Vagina (tissue), 2 donors: ENCODE measurements at regions not wholly inside any gene's neighbourhood (a gene's known extent, or its start where the extent isn't known, plus 50 kb on each side); places are given as distances from the start of the nearest gene placed in this dataset.

ENCODE experiments used
- CTCF ChIP-seq, 3 experiments: fragments of 450-650 bp in 2 of 3; fragments of 200-600 bp in 1 of 3; sonication (generic) in 1 of 3; IDR thresholded peaks; one replicate each; pipeline ENCODE4 v1.5.1; 2017 to 2019; ENCODE audit warnings: antibody characterized with exemption in 3 of 3, mild to moderate bottlenecking in 2 of 3, moderate library complexity in 2 of 3
- POLR2AphosphoS5 ChIP-seq, 2 donors: sonication (generic); formaldehyde crosslinking; IDR thresholded peaks; one replicate each; pipeline ENCODE4 v1.9.0; 2017; ENCODE audit warnings: antibody characterized with exemption in 2 of 2, mild to moderate bottlenecking in 2 of 2, low read depth in 1 of 2; ENCODE audit not compliant: insufficient read depth in 1 of 2

GRCh38 chr7:22668971-22669401 is 58.0 kb upstream of the IL6 start:
- TF ChIP-seq CTCF (IDR thresholded peaks at IDR 0.05) (no peak), POLR2AphosphoS5 (IDR thresholded peaks at IDR 0.05; ENCODE audit: insufficient read depth in 1 of 2, low read depth in 1 of 2) (no peak)
